ENCODE measurements at regions not wholly inside any gene's neighbourhood (a gene's known extent, or its start where the extent isn't known, plus 50 kb on each side); places are given as distances from the start of the nearest gene placed in this dataset.
"Not testable (repeated sequence)": the region's sequence is repeated elsewhere in the genome, so short reads cannot be mapped to it uniquely, and the experiment has no call there.

GRCh38 chr14:105888784-105889665 lies 362.6 kb downstream of the TMEM121 start:
- no peak for DNase-seq (ENCODE audit: low read depth in 3 of 3)

DNA sequence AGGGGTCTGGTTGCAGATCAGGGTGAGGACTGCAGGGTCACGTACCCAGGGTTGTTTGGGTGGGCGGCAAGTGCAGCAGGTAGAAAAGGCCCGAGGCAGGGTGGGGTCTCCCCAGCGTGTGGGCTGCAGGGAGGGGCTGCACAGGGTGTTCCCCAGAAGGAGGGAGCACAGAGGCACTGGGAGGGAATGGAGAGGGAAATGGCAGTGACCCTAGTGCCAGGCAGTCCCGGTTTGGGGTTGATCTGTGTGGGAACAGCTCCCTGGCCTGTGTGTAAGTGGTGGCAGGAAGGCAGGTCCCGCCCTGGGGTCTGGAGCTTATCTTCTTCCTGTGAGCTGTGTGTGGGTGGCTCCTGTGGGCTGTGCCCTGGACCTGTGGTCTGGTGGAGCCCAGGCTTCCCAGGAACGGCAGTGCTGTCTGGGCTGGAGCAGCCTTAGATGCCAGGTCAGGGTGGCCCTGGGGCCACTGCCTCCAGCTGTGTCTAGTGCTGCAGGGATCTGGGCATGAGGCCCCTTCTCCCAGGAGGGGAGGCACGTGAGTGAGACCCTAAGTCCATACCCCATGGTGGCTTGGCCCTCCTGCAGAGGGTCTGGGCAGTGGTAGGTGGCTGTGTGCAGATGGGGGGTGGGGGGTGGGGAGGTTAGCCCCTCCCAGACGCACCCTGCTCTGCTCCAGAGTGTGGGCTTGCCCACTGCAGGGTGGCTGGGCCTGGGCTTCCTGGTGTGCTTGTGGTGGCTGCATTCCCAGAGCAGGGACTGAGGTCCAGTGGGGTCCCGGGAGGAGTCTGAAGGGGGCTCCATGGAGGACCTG lies 363.5 kb downstream of the TMEM121 start:
- no peak for DNase-seq (ENCODE audit: low read depth in 3 of 3)

- no peak for DNase-seq (ENCODE audit: low read depth in 3 of 3)
Observed at GRCh38 chr14:105890474-105891220, 364.3 kb downstream of the TMEM121 start.

- no peak for DNase-seq (ENCODE audit: low read depth in 3 of 3)
Observed at GRCh38 chr14:105891221-105891602, 364.8 kb downstream of the TMEM121 start.

GRCh38 chr14:105891631-105892452 lies 365.5 kb downstream of the TMEM121 start:
- no peak for DNase-seq (ENCODE audit: low read depth in 3 of 3)

DNA sequence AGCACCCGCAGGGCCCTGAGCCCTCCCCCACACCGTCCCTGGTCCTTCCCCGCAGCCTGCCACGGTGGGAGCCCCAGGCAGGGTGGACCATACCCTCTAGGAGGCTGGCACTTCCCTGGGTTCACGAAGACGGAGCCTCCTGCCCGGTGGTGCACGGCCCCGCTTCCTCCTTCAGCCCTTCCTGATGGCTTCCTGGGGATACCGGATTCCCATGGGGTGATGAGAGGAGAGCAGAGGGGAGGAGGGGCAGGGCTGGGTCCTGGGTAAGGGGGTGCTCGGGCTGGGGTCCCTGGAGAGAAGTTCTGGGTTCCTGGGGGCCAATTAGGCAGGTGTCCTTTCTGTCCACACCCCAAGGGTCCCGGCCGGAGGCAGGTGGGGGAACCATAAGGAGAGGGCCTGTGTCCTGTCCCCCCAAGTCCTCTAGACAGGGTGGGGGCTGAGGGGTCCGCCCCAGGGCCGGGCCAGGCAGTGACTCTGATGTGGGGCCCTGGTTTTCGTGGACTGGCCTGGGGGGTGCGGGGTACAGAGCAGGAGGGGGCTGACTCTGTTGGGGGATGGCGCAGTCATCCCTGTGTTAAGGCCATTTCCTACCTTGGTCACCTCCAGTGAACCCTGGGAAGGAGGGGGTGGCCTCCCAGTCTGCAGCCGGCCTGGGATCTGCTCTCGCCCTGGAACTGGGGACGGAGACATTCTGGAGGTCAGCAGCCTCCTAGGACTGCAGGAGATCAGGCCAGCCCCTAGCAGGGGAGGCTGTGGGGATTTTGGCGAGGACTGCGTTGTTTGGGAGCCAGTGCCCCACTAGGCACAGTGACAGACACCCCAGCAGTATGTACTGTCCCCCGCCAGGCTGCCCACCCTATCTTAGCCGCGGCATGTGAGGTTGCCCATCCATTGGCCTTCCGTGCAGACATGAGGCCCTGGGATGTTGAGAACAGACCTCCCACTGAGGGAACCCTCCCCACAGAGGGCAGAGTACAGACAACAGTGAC lies 366.4 kb downstream of the TMEM121 start:
- DNase-seq (ENCODE audit: low read depth in 3 of 3): not testable (repeated sequence)

- DNase-seq (ENCODE audit: low read depth in 3 of 3): not testable (repeated sequence)
Observed at GRCh38 chr14:105893686-105894085, 367.3 kb downstream of the TMEM121 start.

DNA sequence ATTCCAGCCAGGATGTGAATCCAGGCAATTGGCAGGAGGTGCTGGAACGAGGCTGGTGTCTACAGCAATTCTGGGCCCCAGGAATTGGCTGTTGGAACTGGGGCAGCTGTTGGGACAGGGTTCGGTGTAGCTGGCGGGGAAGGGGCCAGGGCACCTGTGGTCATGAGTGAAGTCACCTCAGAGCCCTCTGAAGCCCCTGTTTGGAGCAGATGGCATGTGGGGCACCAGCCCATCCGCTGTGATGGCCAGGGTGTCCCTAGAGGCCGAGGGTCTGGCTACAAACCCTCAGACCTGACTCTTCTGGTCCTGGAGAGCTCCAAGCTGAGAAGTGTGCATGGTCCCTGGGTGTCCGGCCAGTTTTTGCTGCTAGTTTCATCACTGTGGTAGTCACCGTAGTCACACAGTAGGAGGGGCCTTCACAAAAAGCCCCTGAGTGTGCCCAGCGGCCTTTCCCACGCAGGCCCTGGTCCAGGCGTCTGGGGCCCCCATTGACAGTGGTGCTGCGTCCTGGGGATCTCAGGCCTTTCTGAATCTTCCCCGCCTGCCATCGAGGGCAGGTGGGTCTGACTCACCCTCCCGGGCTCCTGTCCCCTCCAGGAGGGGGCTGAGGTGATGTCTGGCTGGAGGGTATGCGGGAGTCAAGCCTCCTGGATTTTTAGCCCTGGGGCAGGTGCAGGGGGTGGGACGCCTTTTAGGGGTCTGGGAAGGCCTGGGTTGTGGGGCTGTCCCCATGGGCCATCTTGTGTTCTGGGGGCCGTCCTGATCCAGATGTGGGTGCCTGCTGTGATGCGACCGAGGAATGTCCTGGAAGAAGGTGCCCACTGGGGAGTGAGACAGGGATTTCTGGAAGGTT lies 368.0 kb downstream of the TMEM121 start:
- no peak for DNase-seq (ENCODE audit: low read depth in 3 of 3)

DNA sequence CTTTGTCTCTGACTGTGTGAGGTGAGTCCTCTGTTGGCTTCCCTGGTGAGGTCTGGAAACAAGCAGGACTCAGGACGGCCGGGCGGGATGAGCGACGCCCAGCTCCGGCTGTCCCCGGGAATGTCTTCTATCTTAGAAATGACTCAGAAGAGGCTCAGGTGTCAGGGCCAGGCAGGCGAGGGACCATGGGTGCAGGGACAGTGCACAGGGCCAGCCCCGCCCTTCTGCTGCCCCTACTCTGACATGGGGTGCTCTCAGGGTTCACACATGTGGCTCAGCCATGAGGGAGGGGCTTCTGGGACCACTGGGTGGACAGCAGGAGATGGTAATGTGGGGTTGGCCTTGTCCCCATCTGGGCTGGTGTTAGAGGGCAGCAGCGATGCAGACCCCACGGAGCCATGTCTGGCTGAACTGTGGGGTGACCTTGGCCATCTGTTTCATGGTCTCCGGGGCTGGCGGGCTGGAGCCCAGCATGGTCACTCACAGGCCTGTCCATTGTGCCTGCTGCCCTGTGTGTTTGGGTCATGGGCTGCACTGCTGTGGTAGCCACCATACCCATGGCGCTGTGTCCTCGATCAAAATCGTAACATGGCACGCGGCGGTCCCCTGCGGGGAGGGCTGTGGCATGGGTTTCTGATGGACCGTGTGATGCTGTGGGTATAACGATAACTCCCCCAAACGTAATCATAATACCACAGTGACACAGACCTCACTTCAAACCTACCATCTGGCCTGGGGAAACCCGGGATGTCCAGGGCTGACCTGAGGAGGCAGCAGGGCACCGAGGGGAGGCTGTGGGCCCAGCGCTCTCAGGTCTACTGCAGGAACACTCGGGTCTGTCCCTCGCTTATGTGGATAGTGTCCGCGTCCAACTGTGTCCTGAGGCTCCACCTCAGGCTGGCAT lies 368.8 kb downstream of the TMEM121 start:
- DNase-seq (ENCODE audit: low read depth in 3 of 3): no peak

DNA sequence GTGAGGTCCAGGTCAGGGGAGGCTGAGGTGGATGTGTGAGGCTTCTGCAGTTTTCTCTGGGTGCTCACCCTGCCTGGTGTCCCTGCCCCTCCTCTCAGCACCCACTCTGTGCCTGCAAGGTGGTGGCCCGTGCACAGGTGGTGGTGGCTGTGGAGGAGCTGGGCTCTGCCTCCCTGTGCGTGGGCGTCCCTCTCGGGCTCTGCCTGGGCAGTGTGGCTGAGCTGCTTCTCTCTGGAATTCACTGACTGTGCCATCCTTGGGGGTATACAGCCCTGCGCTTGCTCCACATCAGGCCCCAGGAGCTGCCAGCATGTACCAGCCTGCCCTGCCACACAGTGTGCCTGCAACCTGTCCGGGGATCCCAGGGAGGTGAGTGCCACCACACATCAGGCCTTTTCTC lies 369.8 kb downstream of the TMEM121 start:
- not testable (repeated sequence) for DNase-seq (ENCODE audit: low read depth in 3 of 3)

DNA sequence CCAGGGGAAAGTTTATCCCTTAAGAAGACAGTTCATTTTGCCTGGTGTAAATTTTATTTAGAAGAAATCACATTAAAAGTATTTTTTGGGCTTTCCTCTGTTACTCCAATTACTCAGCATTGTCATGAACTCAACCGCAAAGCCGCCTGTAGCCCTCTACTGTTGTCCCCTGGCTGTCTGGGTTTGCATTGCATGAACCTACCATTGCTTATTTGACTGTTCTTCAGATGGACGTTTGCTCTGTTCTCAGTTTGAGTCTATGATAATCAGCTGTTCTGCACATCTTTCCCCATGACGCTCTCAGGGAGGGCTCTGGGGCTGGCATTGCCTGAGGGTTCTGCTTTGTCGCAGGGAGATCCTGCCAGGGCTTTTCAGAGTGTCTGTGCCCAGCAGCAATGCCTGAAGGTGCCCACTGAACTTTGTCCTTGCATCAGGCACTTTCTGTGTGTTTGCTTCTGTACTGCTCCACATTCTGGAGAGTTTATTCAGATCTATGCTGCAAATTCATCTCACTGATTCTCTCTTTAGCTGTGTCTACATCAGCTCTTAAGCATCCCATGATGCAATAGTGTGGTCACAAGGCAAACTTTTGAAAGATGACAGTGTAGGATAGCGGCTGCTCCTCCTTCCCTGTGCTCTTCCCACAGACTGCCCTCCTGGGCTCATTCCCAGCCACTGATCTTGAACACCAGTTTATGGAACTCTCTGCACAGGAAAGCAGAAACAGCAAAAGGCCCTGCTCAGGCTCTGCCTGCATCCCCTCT lies 370.8 kb downstream of the TMEM121 start:
- not testable (repeated sequence) for DNase-seq (ENCODE audit: low read depth in 3 of 3)

- no peak for DNase-seq (ENCODE audit: low read depth in 3 of 3)
Observed at GRCh38 chr14:105897725-105898113, 371.3 kb downstream of the TMEM121 start.

DNA sequence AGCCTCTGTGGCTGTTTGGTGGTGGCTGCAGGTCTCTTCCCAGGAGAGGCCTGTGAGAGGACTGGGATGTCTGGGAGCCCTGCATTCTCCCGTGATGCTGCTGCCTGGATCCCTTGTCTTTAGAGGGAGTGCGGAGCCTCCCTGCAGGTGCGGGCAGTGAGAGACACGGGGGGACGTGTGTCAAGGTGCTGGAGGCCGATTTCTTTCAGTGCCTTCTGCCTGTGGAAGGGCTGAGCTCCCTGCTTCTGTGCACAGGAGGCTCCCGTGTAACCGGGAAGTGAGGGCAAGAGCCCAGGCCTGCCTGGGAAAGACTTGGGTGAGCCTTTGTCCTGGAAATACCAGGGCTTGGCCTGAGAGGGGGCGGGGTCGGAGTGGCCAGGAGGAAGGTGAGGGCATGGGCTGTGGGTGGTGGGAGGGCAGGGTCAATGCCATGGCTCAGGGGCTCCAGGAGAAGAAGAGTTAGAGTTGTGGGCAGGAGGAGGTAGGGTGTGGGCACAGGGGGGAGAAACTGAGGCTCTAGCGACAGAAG lies 372.2 kb downstream of the TMEM121 start:
- no peak for DNase-seq (ENCODE audit: low read depth in 3 of 3)

DNA sequence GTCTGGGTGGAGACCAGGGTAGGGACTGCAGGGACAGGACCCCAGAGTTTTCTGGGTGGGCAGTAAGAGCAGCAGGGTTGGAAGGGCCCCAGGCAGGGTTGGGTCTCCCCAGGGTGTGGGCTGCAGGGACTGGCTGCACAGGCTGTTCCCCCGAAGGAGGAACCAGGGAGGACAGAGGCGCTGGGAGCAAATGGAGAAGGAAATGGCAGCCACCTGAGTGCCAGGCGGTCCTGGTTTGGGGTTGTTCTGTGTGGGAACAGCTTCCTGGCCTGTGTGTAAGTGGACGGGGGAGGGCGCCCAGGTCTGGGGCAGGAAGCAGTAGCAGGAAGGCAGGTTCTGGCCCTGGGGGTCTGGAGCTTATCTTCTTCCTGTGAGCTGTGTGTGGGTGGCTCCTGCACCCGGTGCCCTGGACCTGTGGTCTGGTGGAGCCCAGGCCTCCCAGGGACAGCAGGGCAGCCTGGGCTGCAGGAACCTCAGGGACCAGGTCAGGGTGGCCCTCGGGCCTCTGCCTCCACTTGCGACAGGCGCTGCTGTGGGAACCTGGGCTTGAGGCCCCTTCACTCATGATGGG lies 372.8 kb downstream of the TMEM121 start:
- no peak for DNase-seq (ENCODE audit: low read depth in 3 of 3)

GRCh38 chr14:105899657-105900397 lies 373.4 kb downstream of the TMEM121 start:
- DNase-seq (ENCODE audit: low read depth in 3 of 3): no peak

All from stimulated activated CD4-positive, alpha-beta T cell treated with anti-CD3 and anti-CD28 coated beads, TNF-alpha, amount 100 ng/mL, for 48 hours (primary cell).